CD4-positive, CD25-positive, alpha-beta regulatory T cell (primary cell): ENCODE measurements at regions not wholly inside any gene's neighbourhood (a gene's known extent, or its start where the extent isn't known, plus 50 kb on each side); places are given as distances from the start of the nearest gene placed in this dataset.

Experiments
- ATAC-seq, 2 donors: fragments of 150-1000 bp; cut with Tn5 transposase; one replicate each; pipeline ENCODE4 v1.10.0; 2021; ENCODE audit warnings: low read depth in 2 of 2, moderate number of reproducible peaks in 2 of 2, moderate library complexity in 1 of 2
- DNase-seq, 3 donors: peaks; one replicate each; pipeline versions ENCODE4 v3.0.0 to v3.0.0-alpha.2; 2012 to 2022; ENCODE audit warnings: mixed read lengths in 1 of 3
- H3K27ac ChIP-seq: one replicate; pipeline ENCODE4 v1.7.0; 2013; ENCODE audit warnings: mild to moderate bottlenecking, low read length; ENCODE audit not compliant: insufficient read depth, poor library complexity, severe bottlenecking
- H3K27me3 ChIP-seq: one replicate; pipeline ENCODE4 v1.7.0; 2013; ENCODE audit warnings: low read length; ENCODE audit not compliant: control insufficient read depth, insufficient read depth
- H3K36me3 ChIP-seq: one replicate; pipeline ENCODE4 v1.7.0; 2013; ENCODE audit warnings: mild to moderate bottlenecking, low read length, moderate library complexity; ENCODE audit not compliant: control insufficient read depth, insufficient read depth
- H3K4me1 ChIP-seq: 2 replicates; pipeline ENCODE4 v1.7.0; 2013; ENCODE audit warnings: mild to moderate bottlenecking, low read length; ENCODE audit not compliant: insufficient read depth, control insufficient read depth, poor library complexity, severe bottlenecking
- H3K4me3 ChIP-seq: one replicate; pipeline ENCODE4 v1.7.0; 2013; ENCODE audit warnings: low read depth, mild to moderate bottlenecking, low read length, moderate library complexity
- H3K9me3 ChIP-seq, 2 experiments: 1 replicate in 1 of 2; 2 replicates in 1 of 2; pipeline ENCODE4 v1.7.0; 2013; ENCODE audit warnings: low read length in 2 of 2, mild to moderate bottlenecking in 1 of 2, moderate library complexity in 1 of 2; ENCODE audit not compliant: control insufficient read depth in 2 of 2
- H3K27ac Mint-ChIP-seq, 3 donors: one replicate each; pipeline ENCODE4 v1.8.0; 2020 to 2022; ENCODE audit warnings: mild to moderate bottlenecking in 3 of 3, mixed read lengths in 3 of 3, moderate library complexity in 2 of 3
- H3K27me3 Mint-ChIP-seq: one replicate; pipeline ENCODE4 v1.8.0; 2022; ENCODE audit warnings: mild to moderate bottlenecking, mixed read lengths
- H3K36me3 Mint-ChIP-seq: one replicate; pipeline ENCODE4 v1.8.0; 2020; ENCODE audit warnings: mixed read lengths
- H3K4me1 Mint-ChIP-seq, 4 donors: one replicate each; pipeline ENCODE4 v1.8.0; 2020 to 2022; ENCODE audit warnings: mixed read lengths in 4 of 4, mild to moderate bottlenecking in 1 of 4
- H3K4me3 Mint-ChIP-seq, 4 donors: one replicate each; pipeline ENCODE4 v1.8.0; 2020 to 2022; ENCODE audit warnings: mild to moderate bottlenecking in 4 of 4, mixed read lengths in 4 of 4, moderate library complexity in 3 of 4
- H3K9me3 Mint-ChIP-seq, 7 donors: one replicate each; pipeline ENCODE4 v1.8.0; 2020 to 2022; ENCODE audit warnings: mixed read lengths in 7 of 7, mild to moderate bottlenecking in 3 of 7, moderate library complexity in 2 of 7

DNA sequence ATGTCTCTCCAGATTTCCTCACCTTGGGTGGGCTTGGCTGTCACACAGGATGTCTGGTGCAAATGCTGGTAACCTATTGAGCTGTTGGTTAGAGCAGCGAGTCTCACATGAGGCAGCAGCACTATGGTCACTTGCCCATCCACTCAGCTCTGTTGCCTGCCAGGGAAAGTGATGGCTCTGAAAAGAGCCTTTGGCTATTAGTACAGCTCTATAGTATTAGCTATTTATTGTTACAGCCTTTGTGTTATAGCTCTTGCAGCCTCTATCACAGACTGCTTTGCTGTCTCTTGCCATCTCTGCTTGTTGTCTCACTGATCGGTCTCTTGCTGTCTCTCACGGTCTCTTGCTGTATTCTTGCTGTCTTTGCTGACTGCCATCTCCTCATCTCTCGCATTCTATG lies 114.3 kb downstream of the MFSD1 start:
- no peaks in the 10 kb centered on the region for H3K36me3 Mint-ChIP-seq
- ATAC-seq (no peak), DNase-seq (no peak)
- H3K27me3 ChIP-seq: no peaks in the 10 kb centered on the region
- no peak overlapping the region for H3K27ac Mint-ChIP-seq
- peaks cover 8% of the 10 kb centered on the region for H3K27me3 Mint-ChIP-seq
- H3K4me1 Mint-ChIP-seq: no peaks in the 10 kb centered on the region
- H3K36me3 ChIP-seq: no peaks in the 10 kb centered on the region
- no peak overlapping the region for H3K4me3 ChIP-seq
- H3K27ac ChIP-seq: no peak overlapping the region
- no peaks in the 10 kb centered on the region for H3K9me3 ChIP-seq
- no peak overlapping the region for H3K4me3 Mint-ChIP-seq
- H3K4me1 ChIP-seq: no peaks in the 10 kb centered on the region
- no peaks in the 10 kb centered on the region for H3K9me3 Mint-ChIP-seq

DNA sequence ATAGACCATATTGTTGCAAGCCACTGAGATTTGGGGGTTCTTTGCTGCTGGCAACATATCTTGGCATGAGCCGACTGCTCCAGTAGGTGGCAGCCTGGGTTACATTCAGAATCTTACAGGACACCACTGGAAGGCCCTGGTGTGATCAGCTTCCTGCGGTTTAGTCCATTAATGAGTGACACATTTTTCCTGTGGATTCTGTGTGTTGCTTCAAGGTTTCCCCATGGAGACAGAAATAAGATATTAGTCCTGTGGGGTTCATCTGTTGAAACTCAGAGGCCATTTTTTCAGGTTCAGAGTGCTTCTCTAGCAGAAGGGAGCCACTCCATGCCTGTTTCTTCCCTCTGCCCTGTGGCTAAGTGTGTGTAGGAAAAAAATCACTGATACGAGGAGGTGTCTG lies 116.2 kb downstream of the MFSD1 start:
- Mint-ChIP-seq H3K27me3 (peaks cover under 1% of the 10 kb centered on the region), H3K27ac (no peak overlapping the region), H3K4me3 (no peak overlapping the region), H3K9me3 (no peaks in the 10 kb centered on the region), H3K4me1 (no peaks in the 10 kb centered on the region), H3K36me3 (no peaks in the 10 kb centered on the region)
- Histone ChIP-seq H3K4me1 (no peaks in the 10 kb centered on the region), H3K9me3 (no peaks in the 10 kb centered on the region), H3K27me3 (no peaks in the 10 kb centered on the region), H3K27ac (no peak overlapping the region), H3K4me3 (no peak overlapping the region), H3K36me3 (no peaks in the 10 kb centered on the region)
- ATAC-seq: peak in 1 of 2 donors; percentile 23
- DNase-seq: peak in 1 of 3 donors; percentile 15

GRCh38 chr3:158918451-158918850 lies 116.6 kb downstream of the MFSD1 start:
- Histone ChIP-seq H3K36me3 (no peaks in the 10 kb centered on the region), H3K9me3 (no peaks in the 10 kb centered on the region), H3K27ac (no peak overlapping the region), H3K27me3 (no peaks in the 10 kb centered on the region), H3K4me1 (no peaks in the 10 kb centered on the region), H3K4me3 (no peak overlapping the region)
- H3K36me3 Mint-ChIP-seq: no peaks in the 10 kb centered on the region
- no peak overlapping the region for H3K27ac Mint-ChIP-seq
- no peaks in the 10 kb centered on the region for H3K27me3 Mint-ChIP-seq
- DNase-seq: no peak
- H3K9me3 Mint-ChIP-seq: no peaks in the 10 kb centered on the region
- no peaks in the 10 kb centered on the region for H3K4me1 Mint-ChIP-seq
- no peak overlapping the region for H3K4me3 Mint-ChIP-seq
- no peak for ATAC-seq

DNA sequence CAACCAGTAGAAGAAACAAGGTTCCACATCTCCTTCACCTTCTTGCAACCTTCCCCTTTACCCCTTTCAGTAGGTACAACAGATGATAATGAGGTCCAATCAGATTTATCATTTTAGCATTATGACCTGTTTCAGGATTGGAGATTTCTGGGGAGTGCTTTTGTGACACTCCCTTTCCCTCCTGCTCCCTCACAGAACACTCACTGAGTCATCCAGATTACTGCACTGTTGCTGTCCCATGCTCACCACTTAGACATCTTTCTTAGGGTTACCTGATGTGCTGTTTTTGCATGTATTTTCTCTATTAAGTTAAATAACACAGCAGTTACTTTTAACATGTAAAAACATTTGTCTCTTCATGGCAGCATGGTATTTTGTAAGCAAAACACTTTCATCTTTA lies 118.5 kb downstream of the MFSD1 start:
- H3K4me3 Mint-ChIP-seq: no peak overlapping the region
- H3K27me3 Mint-ChIP-seq: no peaks in the 10 kb centered on the region
- Histone ChIP-seq H3K27me3 (no peaks in the 10 kb centered on the region), H3K36me3 (no peaks in the 10 kb centered on the region), H3K4me1 (no peaks in the 10 kb centered on the region), H3K27ac (no peak overlapping the region), H3K9me3 (no peaks in the 10 kb centered on the region), H3K4me3 (no peak overlapping the region)
- no peaks in the 10 kb centered on the region for H3K36me3 Mint-ChIP-seq
- no peaks in the 10 kb centered on the region for H3K4me1 Mint-ChIP-seq
- no peak overlapping the region for H3K27ac Mint-ChIP-seq
- ATAC-seq (no peak), DNase-seq (no peak)
- no peaks in the 10 kb centered on the region for H3K9me3 Mint-ChIP-seq

GRCh38 chr3:158925021-158925420 lies 123.2 kb downstream of the MFSD1 start:
- no peaks in the 10 kb centered on the region for H3K27me3 Mint-ChIP-seq
- no peaks in the 10 kb centered on the region for H3K27me3 ChIP-seq
- no peaks in the 10 kb centered on the region for H3K4me1 ChIP-seq
- H3K36me3 Mint-ChIP-seq: no peaks in the 10 kb centered on the region
- H3K27ac Mint-ChIP-seq: peak overlapping the region in 1 of 3 donors; percentile 6
- H3K36me3 ChIP-seq: no peaks in the 10 kb centered on the region
- DNase-seq (no peak), ATAC-seq (no peak)
- no peak overlapping the region for H3K27ac ChIP-seq
- H3K9me3 Mint-ChIP-seq: peaks cover 0 to 3% (median 0%) of the 10 kb centered on the region in 7 donors
- H3K4me3 ChIP-seq: no peak overlapping the region
- H3K4me1 Mint-ChIP-seq: no peaks in the 10 kb centered on the region
- no peak overlapping the region for H3K4me3 Mint-ChIP-seq
- no peaks in the 10 kb centered on the region for H3K9me3 ChIP-seq

GRCh38 chr3:158925828-158926494 lies 124.1 kb downstream of the MFSD1 start:
- Mint-ChIP-seq H3K27ac (no peak overlapping the region), H3K27me3 (no peaks in the 10 kb centered on the region), H3K4me1 (no peaks in the 10 kb centered on the region), H3K9me3 (peaks cover 0 to 3% (median 0%) of the 10 kb centered on the region in 7 donors), H3K4me3 (no peak overlapping the region), H3K36me3 (no peaks in the 10 kb centered on the region)
- H3K27me3 ChIP-seq: no peaks in the 10 kb centered on the region
- no peaks in the 10 kb centered on the region for H3K36me3 ChIP-seq
- H3K9me3 ChIP-seq: no peaks in the 10 kb centered on the region
- ATAC-seq (no peak), DNase-seq (no peak)
- no peak overlapping the region for H3K4me3 ChIP-seq
- no peaks in the 10 kb centered on the region for H3K4me1 ChIP-seq
- no peak overlapping the region for H3K27ac ChIP-seq

GRCh38 chr3:158935846-158936245 lies 134.0 kb downstream of the MFSD1 start:
- peaks cover 0 to 16% (median 9%) of the 10 kb centered on the region in 7 donors for H3K9me3 Mint-ChIP-seq
- no peaks in the 10 kb centered on the region for H3K9me3 ChIP-seq
- no peaks in the 10 kb centered on the region for H3K27me3 Mint-ChIP-seq
- no peaks in the 10 kb centered on the region for H3K4me1 ChIP-seq
- ATAC-seq (no peak), DNase-seq (no peak)
- H3K36me3 Mint-ChIP-seq: peaks cover 3% of the 10 kb centered on the region
- no peak overlapping the region for H3K4me3 Mint-ChIP-seq
- H3K36me3 ChIP-seq: no peaks in the 10 kb centered on the region
- H3K27ac Mint-ChIP-seq: no peak overlapping the region
- H3K4me3 ChIP-seq: no peak overlapping the region
- H3K27me3 ChIP-seq: no peaks in the 10 kb centered on the region
- H3K4me1 Mint-ChIP-seq: no peaks in the 10 kb centered on the region
- H3K27ac ChIP-seq: no peak overlapping the region

- no peaks in the 10 kb centered on the region for H3K4me1 ChIP-seq
- no peak overlapping the region for H3K4me3 ChIP-seq
- Mint-ChIP-seq H3K4me3 (no peak overlapping the region), H3K4me1 (no peaks in the 10 kb centered on the region), H3K36me3 (peaks cover 3% of the 10 kb centered on the region), H3K9me3 (peaks cover 0 to 18% (median 9%) of the 10 kb centered on the region in 7 donors), H3K27ac (no peak overlapping the region), H3K27me3 (no peaks in the 10 kb centered on the region)
- H3K27ac ChIP-seq: no peak overlapping the region
- no peaks in the 10 kb centered on the region for H3K9me3 ChIP-seq
- no peaks in the 10 kb centered on the region for H3K36me3 ChIP-seq
- H3K27me3 ChIP-seq: no peaks in the 10 kb centered on the region
- ATAC-seq (no peak), DNase-seq (no peak)
Measured at GRCh38 chr3:158936530-158937113, 134.8 kb downstream of the MFSD1 start.
